SK-N-SH (cell line): ENCODE measurements at regions not wholly inside any gene's neighbourhood (a gene's known extent, or its start where the extent isn't known, plus 50 kb on each side); places are given as distances from the start of the nearest gene placed in this dataset.

Experiments used
- JUND ChIP-seq: IDR thresholded peaks from 2 replicates; pipeline ENCODE4 v1.4.0; 2012
- TAF1 ChIP-seq: IDR thresholded peaks from 2 replicates; pipeline ENCODE4 v1.6.1; 2012; ENCODE audit warnings: low read depth, mild to moderate bottlenecking, low read length, moderate library complexity, borderline replicate concordance
- TF ChIP-seq, protein P1 (sequence below): fragments of 200-600 bp; sonication (generic); IDR thresholded peaks from 2 replicates; pipeline ENCODE4 v1.6.1; 2017; ENCODE audit warnings: antibody characterized with exemption, mild to moderate bottlenecking, moderate library complexity

DNA sequence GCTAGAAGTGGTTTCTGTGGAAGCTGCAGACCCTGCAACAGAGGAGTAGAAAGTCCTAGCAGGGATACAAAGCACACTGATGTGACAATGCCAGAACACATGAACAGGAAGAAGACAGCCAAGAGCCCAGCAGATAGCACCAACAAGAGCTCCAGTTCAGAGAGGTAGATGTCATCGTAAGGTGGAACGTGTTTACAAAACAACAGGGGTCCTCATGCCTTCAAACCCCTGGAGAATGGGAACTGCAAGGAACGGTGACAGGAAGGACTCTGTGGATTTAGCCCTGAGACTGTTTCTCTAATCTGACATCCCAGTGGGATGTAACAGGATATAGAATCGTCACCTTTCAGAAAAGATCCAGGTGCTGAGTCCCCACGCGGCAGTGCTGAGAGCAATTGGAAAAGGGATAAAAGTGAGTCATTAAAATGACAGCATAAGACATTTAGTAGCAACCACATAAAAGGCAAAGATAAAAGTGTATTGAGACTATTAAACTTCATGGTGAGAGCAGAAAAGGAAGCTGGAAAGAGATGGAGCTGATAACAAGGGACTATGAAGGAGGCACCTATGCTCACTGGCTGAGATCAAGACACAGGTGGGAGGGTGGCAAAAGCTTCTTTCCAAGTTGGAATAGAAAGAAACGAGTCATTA, 195.2 kb downstream of the FBXO15 start:
- TF ChIP-seq, protein P1, sequence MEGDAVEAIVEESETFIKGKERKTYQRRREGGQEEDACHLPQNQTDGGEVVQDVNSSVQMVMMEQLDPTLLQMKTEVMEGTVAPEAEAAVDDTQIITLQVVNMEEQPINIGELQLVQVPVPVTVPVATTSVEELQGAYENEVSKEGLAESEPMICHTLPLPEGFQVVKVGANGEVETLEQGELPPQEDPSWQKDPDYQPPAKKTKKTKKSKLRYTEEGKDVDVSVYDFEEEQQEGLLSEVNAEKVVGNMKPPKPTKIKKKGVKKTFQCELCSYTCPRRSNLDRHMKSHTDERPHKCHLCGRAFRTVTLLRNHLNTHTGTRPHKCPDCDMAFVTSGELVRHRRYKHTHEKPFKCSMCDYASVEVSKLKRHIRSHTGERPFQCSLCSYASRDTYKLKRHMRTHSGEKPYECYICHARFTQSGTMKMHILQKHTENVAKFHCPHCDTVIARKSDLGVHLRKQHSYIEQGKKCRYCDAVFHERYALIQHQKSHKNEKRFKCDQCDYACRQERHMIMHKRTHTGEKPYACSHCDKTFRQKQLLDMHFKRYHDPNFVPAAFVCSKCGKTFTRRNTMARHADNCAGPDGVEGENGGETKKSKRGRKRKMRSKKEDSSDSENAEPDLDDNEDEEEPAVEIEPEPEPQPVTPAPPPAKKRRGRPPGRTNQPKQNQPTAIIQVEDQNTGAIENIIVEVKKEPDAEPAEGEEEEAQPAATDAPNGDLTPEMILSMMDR: no peak
- TF ChIP-seq JUND: no peak
- no peak for TF ChIP-seq TAF1
